CD4-positive, alpha-beta T cell treated with Interferon alpha-2 for 1 hour (primary cell): ENCODE measurements at regions not wholly inside any gene's neighbourhood (a gene's known extent, or its start where the extent isn't known, plus 50 kb on each side); places are given as distances from the start of the nearest gene placed in this dataset.
"Not testable (repeated sequence)": the region's sequence is repeated elsewhere in the genome, so short reads cannot be mapped to it uniquely, and the experiment has no call there.

ENCODE experiments used
- DNase-seq, 2 donors: peaks; one replicate each; pipeline ENCODE4 v3.0.0-alpha.2; 2020 to 2022

DNA sequence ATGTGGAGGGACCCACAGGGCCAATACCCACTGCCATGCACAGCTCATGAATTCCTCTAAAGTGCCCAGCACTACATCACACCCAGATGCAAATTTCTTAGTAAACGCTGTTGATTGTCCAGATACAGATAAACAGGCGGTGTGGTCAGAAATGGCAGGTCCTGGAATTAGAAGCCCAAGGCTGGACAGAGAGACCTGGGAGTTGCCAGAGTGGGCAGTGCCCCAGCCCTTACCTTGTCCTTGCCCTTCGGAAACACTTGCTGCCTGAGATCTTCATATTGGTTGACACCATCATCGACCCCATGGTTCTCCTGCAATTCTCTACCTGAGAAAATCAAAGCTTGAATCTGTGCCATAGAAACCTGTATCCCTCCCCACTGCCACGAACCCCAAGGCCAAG, 149.3 kb upstream of the ETV3 start:
- DNase-seq, result no peak

DNA sequence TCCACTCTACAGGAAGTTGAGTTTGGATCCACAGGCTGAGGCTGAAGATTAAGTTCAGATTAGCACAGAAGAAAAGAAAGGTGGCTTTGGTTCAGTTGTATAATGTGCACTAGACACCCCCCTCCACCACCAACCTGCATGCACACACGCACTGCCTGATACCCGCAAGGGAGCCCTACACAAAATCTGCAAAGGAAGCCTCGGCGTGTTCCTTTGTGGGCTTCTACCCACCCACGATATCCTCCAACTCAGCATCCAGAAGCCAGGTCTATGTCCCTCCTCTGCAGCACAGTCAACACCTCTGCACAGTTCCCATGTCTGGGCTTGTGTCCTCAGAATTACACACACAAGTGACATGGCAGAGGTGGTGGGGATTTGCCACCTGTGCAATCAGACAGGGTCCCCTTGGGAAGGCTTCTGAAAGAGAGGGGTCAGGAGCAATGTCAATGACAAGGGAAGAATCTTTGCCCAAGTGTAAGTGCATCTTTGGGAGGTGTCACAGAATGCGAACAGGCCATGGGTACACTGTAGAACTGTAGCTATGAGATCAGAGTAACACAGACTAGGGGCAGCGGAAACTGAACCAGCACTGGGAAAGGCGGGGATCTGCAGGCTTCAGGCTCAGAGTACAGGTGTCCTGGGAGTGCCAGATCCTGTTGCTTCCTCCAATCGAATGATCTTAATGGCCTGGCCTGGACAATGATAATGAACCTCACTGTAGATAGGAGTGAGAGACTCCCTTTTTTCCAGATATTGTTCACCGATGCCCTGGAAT, 148.6 kb upstream of the ETV3 start:
- no peak for DNase-seq

GRCh38 chr1:157286096-157286495, 147.9 kb upstream of the ETV3 start:
- no peak for DNase-seq

DNA sequence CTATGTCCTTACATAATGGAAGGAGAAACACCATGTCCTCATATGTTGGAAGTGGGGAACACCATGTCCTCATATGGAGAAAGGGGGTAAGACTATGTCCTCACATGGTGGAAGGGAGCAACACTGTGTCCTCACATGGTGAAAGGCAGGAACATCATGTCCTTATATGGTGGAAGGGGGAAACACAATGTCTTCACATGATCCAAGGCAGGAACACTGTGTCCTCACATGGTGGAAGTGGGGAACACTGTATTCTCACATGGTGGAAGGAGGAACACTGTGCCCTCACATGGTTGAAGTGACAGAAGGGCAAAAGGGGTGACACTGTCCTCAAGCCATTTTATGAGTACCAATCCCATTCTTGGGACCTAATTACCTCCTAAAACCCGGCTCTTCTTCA, 146.3 kb upstream of the ETV3 start:
- DNase-seq, result no peak

DNA sequence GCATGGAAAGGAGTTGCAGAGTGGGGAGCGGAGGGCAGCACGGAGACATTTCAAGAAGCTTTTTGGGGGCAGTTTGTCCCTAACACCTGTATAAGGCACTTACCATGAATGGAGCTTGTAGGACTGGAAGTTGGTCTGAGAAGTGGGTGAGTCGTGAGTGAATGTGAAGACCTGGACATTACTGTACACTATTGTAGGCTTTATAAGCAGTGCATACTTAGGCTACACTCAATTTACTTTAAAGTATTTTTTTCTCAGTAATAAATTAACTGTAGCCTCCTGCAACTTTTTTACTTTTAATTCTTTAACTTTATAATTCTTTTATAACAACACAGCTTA, 141.6 kb upstream of the ETV3 start:
- DNase-seq, result no peak

DNA sequence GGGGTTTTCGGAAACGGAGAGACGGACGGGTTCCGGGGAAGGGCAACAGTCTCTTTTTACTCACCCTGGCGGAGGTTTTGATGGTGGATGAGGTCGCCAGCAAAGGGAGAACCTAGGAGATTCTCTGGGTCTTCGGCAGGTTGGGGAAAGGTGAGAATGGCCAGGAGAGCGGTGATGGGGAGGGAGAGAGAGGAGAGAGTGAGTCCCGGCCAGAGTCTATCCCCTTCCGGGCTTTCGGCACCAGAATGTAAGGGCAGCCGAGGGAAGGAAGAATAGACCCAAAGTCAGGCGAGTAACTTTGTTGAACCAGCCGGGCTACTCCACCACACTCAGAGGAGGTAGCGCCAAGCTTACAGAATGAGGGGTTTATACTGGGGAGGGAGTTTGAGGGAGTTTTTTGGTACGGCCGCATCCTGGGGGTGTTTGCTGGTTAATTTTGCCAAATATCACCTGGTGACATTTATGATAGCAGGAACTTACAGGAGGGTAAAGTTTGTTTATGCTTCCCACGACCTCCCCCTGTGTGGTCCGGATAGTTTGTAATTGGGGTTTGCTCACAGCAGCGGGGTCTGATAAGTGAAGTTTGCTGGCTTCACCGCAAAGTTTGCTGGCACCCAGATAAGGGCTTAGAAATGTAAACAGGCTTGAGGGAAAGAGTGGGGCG, 141.1 kb upstream of the ETV3 start:
- no peak for DNase-seq

- DNase-seq, result no peak
Measured at GRCh38 chr1:157278383-157279137, 140.4 kb upstream of the ETV3 start.

DNA sequence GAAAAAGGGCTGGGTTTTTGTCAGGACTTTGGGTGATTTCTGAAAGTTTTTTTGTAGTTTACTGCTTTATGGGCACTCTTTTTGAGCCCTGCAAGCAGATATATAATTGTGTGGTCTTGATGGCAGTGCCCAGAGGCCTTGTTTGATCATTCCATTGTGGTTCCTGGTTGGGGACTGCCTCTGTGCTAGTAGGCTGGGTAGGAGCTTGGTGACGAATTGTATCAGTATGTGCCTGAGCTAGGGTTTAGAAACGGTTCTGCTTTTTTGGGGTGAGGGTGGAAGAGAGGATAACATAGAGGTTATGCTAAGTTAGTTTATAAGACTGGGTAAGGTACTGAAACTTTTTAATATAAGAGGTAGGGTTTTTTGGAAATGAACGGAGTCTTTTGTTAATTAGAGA, 139.7 kb upstream of the ETV3 start:
- DNase-seq, result no peak

DNA sequence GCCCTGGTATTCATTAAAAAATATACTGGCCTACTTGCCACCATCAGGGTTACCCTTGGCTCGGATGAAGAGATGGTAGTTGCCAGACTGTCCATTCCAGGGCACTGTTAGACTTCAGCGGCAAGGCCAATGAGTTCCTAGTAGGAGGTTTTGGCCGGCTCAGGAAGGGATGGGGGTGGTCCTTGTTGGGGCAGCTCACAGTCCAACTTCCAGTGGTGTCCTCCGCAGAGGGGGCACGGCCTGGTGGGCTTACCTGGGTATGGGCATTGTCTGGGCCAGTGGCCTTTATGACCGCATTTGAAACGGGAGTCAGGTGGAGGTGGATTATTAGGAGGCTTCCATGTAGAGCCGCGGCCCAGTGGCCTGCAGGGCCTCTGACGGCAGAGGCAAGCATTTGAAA, 139.1 kb upstream of the ETV3 start:
- DNase-seq, result no peak

- DNase-seq, result no peak
Measured at GRCh38 chr1:157274698-157275534, 136.7 kb upstream of the ETV3 start.

- no peak for DNase-seq
Measured at GRCh38 chr1:157272729-157273524, 134.7 kb upstream of the ETV3 start.

GRCh38 chr1:157272264-157272663, 134.1 kb upstream of the ETV3 start:
- no peak for DNase-seq

DNA sequence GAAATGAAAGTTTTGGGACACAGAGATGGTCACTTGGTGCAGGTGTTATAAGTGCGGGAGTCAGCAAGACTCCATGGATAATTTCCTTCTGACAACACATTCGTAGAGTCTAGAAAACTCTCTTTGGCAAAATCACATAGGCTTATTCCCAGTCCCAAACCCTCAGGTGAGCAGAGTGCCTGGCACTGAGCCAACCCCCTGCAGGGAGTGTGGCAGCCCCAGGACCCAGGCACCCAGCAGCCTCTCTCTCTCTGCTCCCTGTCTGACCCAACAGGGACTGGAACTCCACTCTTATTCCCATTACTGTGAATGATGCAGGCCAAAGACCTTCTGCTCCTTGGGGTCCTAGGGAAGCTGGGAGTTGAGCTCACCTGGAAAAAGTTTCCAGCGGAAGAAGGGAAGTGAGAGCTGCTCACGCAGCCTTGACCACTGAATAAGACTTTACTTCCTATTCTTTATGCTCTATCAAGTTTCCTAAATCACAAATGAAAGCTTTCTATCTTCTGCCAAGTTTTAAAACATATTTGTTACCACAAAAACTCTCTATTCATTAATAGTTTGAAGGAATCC, 132.6 kb upstream of the ETV3 start:
- no peak for DNase-seq

GRCh38 chr1:157269656-157270375, 131.6 kb upstream of the ETV3 start:
- DNase-seq, result peak in 1 of 2 donors; percentile 7

- no peak for DNase-seq
Measured at GRCh38 chr1:157262891-157263290, 124.7 kb upstream of the ETV3 start.

DNA sequence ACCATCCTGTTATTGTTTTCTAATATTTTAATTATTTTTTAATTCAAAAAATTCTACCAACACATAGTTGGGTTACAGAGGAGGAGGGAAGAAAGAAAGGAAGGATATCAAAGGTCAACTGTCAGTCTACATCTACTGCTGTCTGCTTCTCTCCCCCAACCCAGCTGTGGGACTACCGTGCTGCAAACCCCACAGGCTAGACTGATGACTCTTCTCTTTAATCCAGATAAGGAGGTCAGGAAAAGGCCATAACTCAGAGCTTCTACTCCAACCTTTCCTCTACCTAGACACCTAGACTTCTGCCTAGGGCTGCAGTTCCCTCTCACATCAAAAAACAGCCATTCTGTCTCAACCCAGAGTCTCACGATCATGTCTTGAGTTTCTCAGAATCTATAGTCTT, 124.2 kb upstream of the ETV3 start:
- DNase-seq, result no peak

- DNase-seq, result not testable (repeated sequence)
Measured at GRCh38 chr1:157255891-157256290, 117.7 kb upstream of the ETV3 start.

DNA sequence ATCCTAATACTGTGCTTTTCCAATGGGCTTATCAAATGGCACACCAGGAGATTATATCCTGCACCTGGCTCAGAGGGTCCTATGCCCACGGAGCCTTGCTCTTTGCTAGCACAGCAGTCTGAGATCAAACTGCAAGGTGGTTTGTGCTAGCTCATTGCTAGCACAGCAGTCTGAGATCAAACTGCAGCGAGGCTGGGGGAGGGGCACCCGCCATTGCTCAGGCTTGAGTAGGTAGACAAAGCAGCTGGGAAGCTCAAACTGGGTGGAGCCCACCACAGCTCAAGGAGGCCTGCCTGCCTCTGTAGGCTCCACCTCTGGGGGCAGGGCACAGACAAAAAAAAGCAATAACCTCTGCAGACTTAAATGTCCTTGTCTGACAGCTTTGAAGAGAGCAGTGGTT, 116.0 kb upstream of the ETV3 start:
- DNase-seq, result not testable (repeated sequence)

- DNase-seq, result no peak
Measured at GRCh38 chr1:157252473-157252872, 114.3 kb upstream of the ETV3 start.

- DNase-seq, result no peak
Measured at GRCh38 chr1:157249739-157250138, 111.5 kb upstream of the ETV3 start.

DNA sequence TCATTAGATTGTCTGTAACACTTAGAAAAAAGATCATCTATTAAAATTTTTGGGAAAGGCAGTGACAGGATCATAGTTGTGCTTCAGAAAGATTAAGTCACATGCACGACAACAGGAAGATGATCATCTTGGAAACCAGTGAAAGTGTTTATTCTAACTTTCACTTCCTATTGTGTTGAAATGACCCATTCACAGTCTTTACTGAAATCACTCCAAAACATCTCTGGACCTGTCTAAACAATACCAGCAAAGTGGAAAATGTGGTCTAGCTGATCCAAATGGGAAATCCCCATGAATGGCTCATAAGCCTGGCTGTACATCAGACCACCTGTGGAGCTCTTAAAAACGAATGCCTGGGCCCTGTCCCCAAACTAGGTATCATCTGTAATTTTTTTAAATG, 111.1 kb upstream of the ETV3 start:
- no peak for DNase-seq
